Panc1 (cell line): ENCODE measurements at regions not wholly inside any gene's neighbourhood (a gene's known extent, or its start where the extent isn't known, plus 50 kb on each side); places are given as distances from the start of the nearest gene placed in this dataset.

Source experiments
- ATAC-seq: fragments of 200-7000 bp; cut with Tn5 transposase; 2 replicates; pipeline ENCODE4 v1.9.1; 2020; ENCODE audit warnings: mild to moderate bottlenecking, moderate library complexity
- BruUV-seq: library from RNA; stranded (reverse); fragments of 400-500 nt; replicated peaks from 2 replicates; lab custom pipeline; 2021; lab: Mats Ljungman, UMichigan
- CTCF ChIA-PET: fragments of 300-600 bp; sonication (Branson Sonifier 250); formaldehyde crosslinking; loops from one replicate; lab custom pipeline; 2022; ENCODE audit warnings: antibody characterized with exemption; lab: Charles Lee
- POLR2A ChIA-PET: fragments of 300-600 bp; sonication (Branson Sonifier 250); formaldehyde crosslinking; loops from one replicate; lab custom pipeline; 2022; ENCODE audit warnings: antibody characterized with exemption; lab: Charles Lee
- DNase-seq: peaks from one replicate; pipeline ENCODE4 v3.0.0-alpha.2; 2010; ENCODE audit warnings: low read depth, low spot score
- H3K27ac ChIP-seq: 2 replicates; pipeline ENCODE4 v1.5.1; 2011; ENCODE audit warnings: mild to moderate bottlenecking, low read length, inconsistent platforms
- H3K27me3 ChIP-seq: fragments of 200-500 bp; sonication (Bioruptor generic); 2 replicates; pipeline ENCODE4 v1.6.0; 2014; ENCODE audit warnings: low read length, inconsistent platforms; ENCODE audit not compliant: control insufficient read depth, insufficient read depth
- H3K36me3 ChIP-seq: fragments of 200-500 bp; sonication (Bioruptor generic); 2 replicates; pipeline ENCODE4 v1.5.1; 2014; ENCODE audit warnings: inconsistent platforms, mild to moderate bottlenecking, low read length, moderate library complexity; ENCODE audit not compliant: control insufficient read depth, insufficient read depth
- H3K4me1 ChIP-seq: 2 replicates; pipeline ENCODE4 v1.5.1; 2011; ENCODE audit warnings: inconsistent platforms, mild to moderate bottlenecking, low read length, moderate library complexity; ENCODE audit not compliant: control insufficient read depth, insufficient read depth
- H3K4me3 ChIP-seq, 2 experiments: 2 replicates each; pipeline ENCODE4 v1.5.1; 2011 to 2012; ENCODE audit warnings: low read depth in 2 of 2, low read length in 2 of 2, mild to moderate bottlenecking in 2 of 2, inconsistent platforms in 1 of 2, moderate library complexity in 1 of 2
- H3K9me3 ChIP-seq: fragments of 200-500 bp; sonication (Bioruptor generic); 2 replicates; pipeline ENCODE4 v1.5.1; 2014; ENCODE audit warnings: low read depth, mild to moderate bottlenecking, inconsistent platforms, low read length, moderate library complexity; ENCODE audit not compliant: control insufficient read depth, insufficient read depth
- POLR2AphosphoS5 ChIP-seq: IDR thresholded peaks from 2 replicates; pipeline ENCODE4 v1.6.1; 2012; ENCODE audit warnings: mild to moderate bottlenecking, low read depth, low read length, moderate library complexity
- SIN3A ChIP-seq: IDR thresholded peaks from 2 replicates; pipeline ENCODE4 v1.6.1; 2012; ENCODE audit warnings: low read depth, mild to moderate bottlenecking, low read length, moderate library complexity, borderline replicate concordance; ENCODE audit not compliant: insufficient read depth
- TCF7L2 ChIP-seq: IDR thresholded peaks from 2 replicates; pipeline ENCODE4 v1.6.1; 2011; ENCODE audit warnings: mild to moderate bottlenecking, low read depth, low read length, inconsistent platforms
- in situ Hi-C: cut with HindIII; loops from 2 replicates; pipeline ENCODE4 v1.10.0; 2016; ENCODE audit warnings: low sequenced_read_pairs, low pct_unique_long_range_greater_than_20kb
- intact Hi-C: fragments of 100-400 bp; cut with micrococcal nuclease; formaldehyde crosslinking; loops from one replicate; pipeline ENCODE4 v1.10.0; 2022; ENCODE audit not compliant: unreplicated experiment
- TF ChIP-seq, protein P1 (sequence below), 2 experiments: IDR thresholded peaks; 2 replicates each; pipeline ENCODE4 v1.6.1; 2011 to 2012; ENCODE audit warnings: low read depth in 2 of 2, control low read depth in 1 of 2, low read length in 1 of 2, mild to moderate bottlenecking in 1 of 2, moderate library complexity in 1 of 2; ENCODE audit not compliant: insufficient read depth in 1 of 2
- TF ChIP-seq, protein P2 (sequence below): fragments of 450-650 bp; IDR thresholded peaks from 2 replicates; pipeline ENCODE4 v1.5.1; 2017; ENCODE audit warnings: mild to moderate bottlenecking

DNA sequence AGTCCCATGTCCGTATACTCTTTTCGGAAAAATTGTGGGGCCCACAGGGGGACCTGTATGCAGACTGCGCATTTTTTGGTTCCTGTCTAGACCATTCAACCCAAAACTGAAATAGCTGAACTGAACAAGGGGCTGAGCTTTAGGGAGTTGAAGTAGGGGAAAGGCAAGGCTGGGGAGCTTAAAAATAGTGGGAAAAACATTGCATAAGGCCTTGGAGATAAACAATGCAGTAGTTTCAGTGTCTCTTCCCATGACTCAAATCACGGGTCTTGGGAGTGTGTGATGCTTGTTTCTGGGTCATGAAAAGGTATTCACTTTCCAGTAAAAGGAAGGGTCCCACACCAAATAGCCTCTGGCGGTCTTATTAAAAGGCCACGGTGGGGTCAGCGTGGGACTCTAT is 402.8 kb upstream of the SALL1 start:
- POLR2A ChIA-PET = no interaction called here

DNA sequence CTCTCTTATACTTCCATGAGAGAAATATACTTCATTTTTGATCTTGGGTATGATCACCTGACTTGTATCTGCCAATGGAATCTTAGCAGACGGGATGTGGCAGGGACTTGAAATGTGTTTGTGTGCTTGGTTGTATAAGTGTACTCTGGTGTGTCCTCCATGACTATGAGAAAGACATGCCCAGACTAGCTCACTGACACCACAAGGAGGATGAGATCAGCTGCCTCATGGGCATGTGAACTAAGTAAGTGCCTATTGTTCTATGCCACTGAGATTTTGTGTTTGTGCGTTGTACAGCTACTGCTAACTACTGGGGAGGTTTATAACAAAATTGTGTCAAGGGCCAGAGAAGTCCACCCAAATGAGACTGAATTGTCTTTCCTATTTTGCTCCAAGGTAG is 402.2 kb upstream of the SALL1 start:
- in situ Hi-C loops = no loop called here
- H3K36me3 ChIP-seq = no peaks in the 10 kb centered on the region
- no TSS peak for BruUV-seq
- TF ChIP-seq, protein P1, sequence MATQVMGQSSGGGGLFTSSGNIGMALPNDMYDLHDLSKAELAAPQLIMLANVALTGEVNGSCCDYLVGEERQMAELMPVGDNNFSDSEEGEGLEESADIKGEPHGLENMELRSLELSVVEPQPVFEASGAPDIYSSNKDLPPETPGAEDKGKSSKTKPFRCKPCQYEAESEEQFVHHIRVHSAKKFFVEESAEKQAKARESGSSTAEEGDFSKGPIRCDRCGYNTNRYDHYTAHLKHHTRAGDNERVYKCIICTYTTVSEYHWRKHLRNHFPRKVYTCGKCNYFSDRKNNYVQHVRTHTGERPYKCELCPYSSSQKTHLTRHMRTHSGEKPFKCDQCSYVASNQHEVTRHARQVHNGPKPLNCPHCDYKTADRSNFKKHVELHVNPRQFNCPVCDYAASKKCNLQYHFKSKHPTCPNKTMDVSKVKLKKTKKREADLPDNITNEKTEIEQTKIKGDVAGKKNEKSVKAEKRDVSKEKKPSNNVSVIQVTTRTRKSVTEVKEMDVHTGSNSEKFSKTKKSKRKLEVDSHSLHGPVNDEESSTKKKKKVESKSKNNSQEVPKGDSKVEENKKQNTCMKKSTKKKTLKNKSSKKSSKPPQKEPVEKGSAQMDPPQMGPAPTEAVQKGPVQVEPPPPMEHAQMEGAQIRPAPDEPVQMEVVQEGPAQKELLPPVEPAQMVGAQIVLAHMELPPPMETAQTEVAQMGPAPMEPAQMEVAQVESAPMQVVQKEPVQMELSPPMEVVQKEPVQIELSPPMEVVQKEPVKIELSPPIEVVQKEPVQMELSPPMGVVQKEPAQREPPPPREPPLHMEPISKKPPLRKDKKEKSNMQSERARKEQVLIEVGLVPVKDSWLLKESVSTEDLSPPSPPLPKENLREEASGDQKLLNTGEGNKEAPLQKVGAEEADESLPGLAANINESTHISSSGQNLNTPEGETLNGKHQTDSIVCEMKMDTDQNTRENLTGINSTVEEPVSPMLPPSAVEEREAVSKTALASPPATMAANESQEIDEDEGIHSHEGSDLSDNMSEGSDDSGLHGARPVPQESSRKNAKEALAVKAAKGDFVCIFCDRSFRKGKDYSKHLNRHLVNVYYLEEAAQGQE (IDR thresholded peaks at IDR 0.05; ENCODE audit: insufficient read depth in 1 of 2, low read depth in 2 of 2, low read length in 1 of 2) = no peak
- TF ChIP-seq TCF7L2 (no peak), POLR2AphosphoS5 (no peak), SIN3A (no peak)
- TF ChIP-seq, protein P2, sequence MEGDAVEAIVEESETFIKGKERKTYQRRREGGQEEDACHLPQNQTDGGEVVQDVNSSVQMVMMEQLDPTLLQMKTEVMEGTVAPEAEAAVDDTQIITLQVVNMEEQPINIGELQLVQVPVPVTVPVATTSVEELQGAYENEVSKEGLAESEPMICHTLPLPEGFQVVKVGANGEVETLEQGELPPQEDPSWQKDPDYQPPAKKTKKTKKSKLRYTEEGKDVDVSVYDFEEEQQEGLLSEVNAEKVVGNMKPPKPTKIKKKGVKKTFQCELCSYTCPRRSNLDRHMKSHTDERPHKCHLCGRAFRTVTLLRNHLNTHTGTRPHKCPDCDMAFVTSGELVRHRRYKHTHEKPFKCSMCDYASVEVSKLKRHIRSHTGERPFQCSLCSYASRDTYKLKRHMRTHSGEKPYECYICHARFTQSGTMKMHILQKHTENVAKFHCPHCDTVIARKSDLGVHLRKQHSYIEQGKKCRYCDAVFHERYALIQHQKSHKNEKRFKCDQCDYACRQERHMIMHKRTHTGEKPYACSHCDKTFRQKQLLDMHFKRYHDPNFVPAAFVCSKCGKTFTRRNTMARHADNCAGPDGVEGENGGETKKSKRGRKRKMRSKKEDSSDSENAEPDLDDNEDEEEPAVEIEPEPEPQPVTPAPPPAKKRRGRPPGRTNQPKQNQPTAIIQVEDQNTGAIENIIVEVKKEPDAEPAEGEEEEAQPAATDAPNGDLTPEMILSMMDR = no peak
- DNase-seq (no peak), ATAC-seq (no peak)
- POLR2A ChIA-PET = no interaction called here
- no peaks in the 10 kb centered on the region for H3K9me3 ChIP-seq
- H3K4me3 ChIP-seq = no peak overlapping the region
- H3K27ac ChIP-seq = no peak overlapping the region
- H3K4me1 ChIP-seq = no peaks in the 10 kb centered on the region
- intact Hi-C loops = no loop called here
- H3K27me3 ChIP-seq = no peaks in the 10 kb centered on the region
- CTCF ChIA-PET = no interaction called here

More for the DNA sequence above, 402.8 kb upstream of the SALL1 start:
- no TSS peak for BruUV-seq
- CTCF ChIA-PET = no interaction called here
- no peak for DNase-seq
- no peaks in the 10 kb centered on the region for H3K36me3 ChIP-seq
- TF ChIP-seq SIN3A (no peak), POLR2AphosphoS5 (no peak), TCF7L2 (no peak)
- TF ChIP-seq, protein P2 = no peak
- TF ChIP-seq, protein P1 (IDR thresholded peaks at IDR 0.05; ENCODE audit: insufficient read depth in 1 of 2, low read depth in 2 of 2, low read length in 1 of 2) = no peak
- no peaks in the 10 kb centered on the region for H3K9me3 ChIP-seq
- H3K4me1 ChIP-seq = no peaks in the 10 kb centered on the region
- in situ Hi-C loops (no loop called here), intact Hi-C loops (no loop called here)
- no peak for ATAC-seq
- no peaks in the 10 kb centered on the region for H3K27me3 ChIP-seq
- no peak overlapping the region for H3K27ac ChIP-seq
- H3K4me3 ChIP-seq = no peak overlapping the region
